ENCODE measurements at regions not wholly inside any gene's neighbourhood (a gene's known extent, or its start where the extent isn't known, plus 50 kb on each side); places are given as distances from the start of the nearest gene placed in this dataset.

DNA sequence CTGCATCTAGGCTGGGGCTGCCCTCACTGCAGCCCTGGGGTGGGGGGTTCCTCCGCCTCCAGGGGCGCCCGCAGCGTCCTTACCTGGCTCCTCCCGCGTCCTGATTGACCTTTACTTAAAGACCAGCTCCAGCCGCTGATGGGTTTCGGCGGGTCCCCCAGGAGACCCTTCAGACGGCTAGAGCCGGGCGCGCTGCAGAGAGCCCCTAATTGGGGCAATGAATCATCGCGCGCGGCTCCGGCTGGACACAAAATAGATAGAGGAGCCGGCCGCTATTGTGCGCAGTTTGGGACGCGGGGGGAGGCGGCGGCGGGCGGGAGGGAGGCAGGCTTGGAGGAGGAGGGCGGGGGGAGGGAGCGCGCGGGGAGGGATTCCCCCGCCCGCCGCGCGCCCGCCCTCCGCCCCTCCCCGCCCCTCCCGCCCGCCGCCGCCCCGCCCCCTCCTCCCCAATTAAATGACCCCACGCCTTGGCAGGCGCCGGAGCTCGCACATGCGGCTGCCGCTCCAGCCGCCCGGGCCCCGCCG is 56.5 kb upstream of the CIBAR2 start:
- Histone ChIP-seq H3K9me3 (no peaks in the 10 kb centered on the region), H3K27ac (no peak overlapping the region), H3K4me1 (peaks cover 46% of the 10 kb centered on the region), H3K4me3 (peak overlapping the region in 1 of 2 donors; percentile 39), H3K36me3 (ENCODE audit: low read depth, missing control alignments) (no peaks in the 10 kb centered on the region), H3K27me3 (no peaks in the 10 kb centered on the region)
- WGBS, 2 donors, result 23% methylated on average over 17 of the region's 54 CpGs; no CpG with 5 or more reads in 1 of the 2 donors
- intact Hi-C loops (cut with DNase I; ENCODE audit: low total_unique reads), result no loop called here
- DNase-seq, result peak; percentile 81
- TF ChIP-seq POLR2A (IDR thresholded peaks at IDR 0.05), result no peak
- TF ChIP-seq, protein P1, sequence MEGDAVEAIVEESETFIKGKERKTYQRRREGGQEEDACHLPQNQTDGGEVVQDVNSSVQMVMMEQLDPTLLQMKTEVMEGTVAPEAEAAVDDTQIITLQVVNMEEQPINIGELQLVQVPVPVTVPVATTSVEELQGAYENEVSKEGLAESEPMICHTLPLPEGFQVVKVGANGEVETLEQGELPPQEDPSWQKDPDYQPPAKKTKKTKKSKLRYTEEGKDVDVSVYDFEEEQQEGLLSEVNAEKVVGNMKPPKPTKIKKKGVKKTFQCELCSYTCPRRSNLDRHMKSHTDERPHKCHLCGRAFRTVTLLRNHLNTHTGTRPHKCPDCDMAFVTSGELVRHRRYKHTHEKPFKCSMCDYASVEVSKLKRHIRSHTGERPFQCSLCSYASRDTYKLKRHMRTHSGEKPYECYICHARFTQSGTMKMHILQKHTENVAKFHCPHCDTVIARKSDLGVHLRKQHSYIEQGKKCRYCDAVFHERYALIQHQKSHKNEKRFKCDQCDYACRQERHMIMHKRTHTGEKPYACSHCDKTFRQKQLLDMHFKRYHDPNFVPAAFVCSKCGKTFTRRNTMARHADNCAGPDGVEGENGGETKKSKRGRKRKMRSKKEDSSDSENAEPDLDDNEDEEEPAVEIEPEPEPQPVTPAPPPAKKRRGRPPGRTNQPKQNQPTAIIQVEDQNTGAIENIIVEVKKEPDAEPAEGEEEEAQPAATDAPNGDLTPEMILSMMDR (IDR thresholded peaks at IDR 0.05), result no peak

DNA sequence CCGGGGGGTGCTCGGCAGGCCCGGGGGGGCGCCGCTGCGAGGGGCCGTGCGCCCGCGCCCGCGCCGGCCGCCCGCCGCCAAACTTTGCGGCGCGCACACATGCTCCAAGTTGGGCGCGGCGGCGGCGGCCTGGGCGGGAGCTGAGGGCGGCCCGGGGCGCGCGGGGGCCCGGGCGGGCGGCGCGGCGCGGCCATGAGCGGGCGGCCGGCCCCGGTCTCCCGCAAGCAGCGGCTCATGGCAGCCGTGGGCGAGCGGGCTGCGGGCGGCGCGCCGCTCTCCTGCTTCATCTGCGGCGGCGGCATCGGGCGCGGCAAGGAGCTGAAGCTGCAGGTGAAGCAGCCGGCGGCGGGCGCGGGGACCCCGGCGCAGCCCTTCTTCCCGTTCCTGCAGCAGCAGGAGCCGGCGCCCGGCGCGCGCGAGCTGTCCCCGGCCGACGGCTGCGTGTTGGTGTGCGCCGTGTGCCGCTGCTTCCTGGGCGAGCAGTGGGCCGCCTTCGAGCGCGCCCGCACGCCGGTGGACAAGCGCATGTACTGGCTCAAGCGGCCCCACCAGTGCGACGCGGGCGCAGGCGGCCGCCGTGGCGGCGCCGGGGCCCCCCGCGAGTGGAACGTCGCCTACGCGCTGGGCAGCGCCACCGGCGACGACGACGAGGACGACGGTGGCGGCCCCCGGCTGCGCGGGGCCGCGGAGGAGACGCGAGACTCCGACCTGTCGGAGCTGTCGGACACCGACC is 57.2 kb upstream of the CIBAR2 start:
- DNase-seq, result no peak
- Histone ChIP-seq H3K4me1 (peaks cover 53% of the 10 kb centered on the region), H3K36me3 (ENCODE audit: low read depth, missing control alignments) (no peaks in the 10 kb centered on the region), H3K4me3 (peak overlapping the region; percentile 39 to 45), H3K27ac (no peak overlapping the region), H3K9me3 (no peaks in the 10 kb centered on the region), H3K27me3 (no peaks in the 10 kb centered on the region)
- intact Hi-C loops (cut with DNase I; ENCODE audit: low total_unique reads), result no loop called here
- TF ChIP-seq, protein P1 (IDR thresholded peaks at IDR 0.05), result no peak
- TF ChIP-seq POLR2A (IDR thresholded peaks at IDR 0.05), result no peak
- 0% methylated on average over 7 of the region's 125 CpGs; no CpG with 5 or more reads in 1 of the 2 donors for WGBS, 2 donors

DNA sequence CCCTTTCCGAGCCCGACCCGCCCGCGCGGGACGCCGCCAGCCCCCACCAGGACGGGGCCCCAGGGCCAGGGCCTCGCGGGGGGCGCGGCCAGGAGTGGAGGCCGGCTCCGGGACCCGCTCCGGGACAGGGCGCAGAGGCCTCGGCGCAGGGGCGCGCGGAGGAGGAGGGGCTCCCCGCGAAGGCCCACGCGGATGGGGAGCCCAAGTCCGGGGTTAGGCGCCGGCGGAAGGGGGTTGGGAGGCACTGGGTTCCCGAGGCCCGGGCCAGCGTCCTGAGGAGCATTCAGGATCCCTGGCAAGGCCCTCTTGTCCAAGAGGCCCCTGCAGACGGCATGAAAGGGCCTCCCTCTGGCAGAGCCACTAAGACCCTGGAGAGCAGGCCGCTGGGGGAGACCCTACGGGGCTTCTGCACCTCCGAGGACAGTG is 57.8 kb upstream of the CIBAR2 start:
- intact Hi-C loops (cut with DNase I; ENCODE audit: low total_unique reads), result no loop called here
- no peak overlapping the region for H3K27ac ChIP-seq
- H3K4me3 ChIP-seq, result peak overlapping the region; percentile 39 to 45
- 12 to 43% methylated on average over 6 to 37 of the region's 38 CpGs for WGBS, 2 donors
- H3K27me3 ChIP-seq, result no peaks in the 10 kb centered on the region
- DNase-seq, result no peak
- peaks cover 58% of the 10 kb centered on the region for H3K4me1 ChIP-seq
- no peak for TF ChIP-seq POLR2A (IDR thresholded peaks at IDR 0.05)
- TF ChIP-seq, protein P1 (IDR thresholded peaks at IDR 0.05), result no peak
- no peaks in the 10 kb centered on the region for H3K9me3 ChIP-seq
- no peaks in the 10 kb centered on the region for H3K36me3 ChIP-seq (ENCODE audit: low read depth, missing control alignments)

DNA sequence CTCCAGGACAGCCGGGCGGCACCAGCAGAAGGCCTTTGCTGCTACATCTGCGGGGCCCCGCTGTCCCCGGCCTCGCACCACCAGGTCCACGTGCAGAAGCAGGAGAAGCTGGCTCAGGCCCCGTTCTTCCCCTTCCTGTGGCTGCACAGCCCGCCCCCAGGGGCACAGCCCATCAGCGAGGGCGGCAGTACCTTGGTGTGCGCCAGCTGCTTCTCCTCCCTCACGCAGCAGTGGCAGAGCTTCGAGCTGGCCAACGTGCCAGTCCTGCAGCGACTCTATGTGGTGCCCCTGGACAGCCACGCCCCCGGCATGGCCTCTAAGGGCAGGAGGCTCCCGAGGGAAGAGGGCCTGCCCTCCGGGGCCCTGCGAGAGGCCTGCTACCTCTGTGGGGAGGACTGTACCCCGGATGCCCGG is 58.3 kb upstream of the CIBAR2 start:
- DNase-seq, result no peak
- H3K27ac ChIP-seq, result no peak overlapping the region
- H3K4me3 ChIP-seq, result peak overlapping the region in 1 of 2 donors; percentile 4
- TF ChIP-seq POLR2A (IDR thresholded peaks at IDR 0.05), result no peak
- TF ChIP-seq, protein P1 (IDR thresholded peaks at IDR 0.05), result no peak
- no peaks in the 10 kb centered on the region for H3K36me3 ChIP-seq (ENCODE audit: low read depth, missing control alignments)
- no peaks in the 10 kb centered on the region for H3K27me3 ChIP-seq
- no peaks in the 10 kb centered on the region for H3K9me3 ChIP-seq
- WGBS, 2 donors, result 63 to 71% methylated on average over 8 to 17 of the region's 23 CpGs
- H3K4me1 ChIP-seq, result peaks cover 63% of the 10 kb centered on the region
- intact Hi-C loops (cut with DNase I; ENCODE audit: low total_unique reads), result no loop called here
